ENCODE measurements at regions not wholly inside any gene's neighbourhood (a gene's known extent, or its start where the extent isn't known, plus 50 kb on each side); places are given as distances from the start of the nearest gene placed in this dataset.

DNA sequence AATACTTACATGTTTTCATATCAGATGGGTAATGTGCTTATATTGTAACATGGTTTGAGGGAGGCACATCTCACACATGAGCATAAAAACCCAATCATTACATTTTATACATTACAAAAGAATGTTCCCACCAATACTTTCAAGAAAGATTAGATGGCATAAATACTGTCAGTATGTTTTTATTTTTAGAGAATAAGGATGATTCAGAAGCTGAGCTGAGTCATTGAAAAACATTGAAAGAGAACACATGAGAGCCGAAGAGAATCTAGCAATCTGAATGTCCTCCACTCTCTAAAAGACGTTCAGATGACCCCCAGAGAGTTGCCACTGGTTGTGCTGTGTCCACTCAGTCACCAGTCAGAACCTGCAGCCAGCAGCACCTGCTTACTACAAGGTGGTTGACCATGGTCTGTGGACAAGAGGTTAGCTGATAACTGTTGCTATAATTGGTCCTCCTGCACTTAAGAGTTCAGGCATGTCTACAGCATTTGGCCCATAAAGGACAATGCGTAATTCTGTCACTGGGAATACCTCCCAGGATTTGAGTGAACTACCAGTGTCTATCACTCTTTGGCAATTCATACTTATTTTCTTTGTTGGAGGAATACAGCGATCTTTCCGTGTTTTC is 382.2 kb upstream of the IGFBP7 start:
- H3K36me3 Mint-ChIP-seq (ENCODE audit: low read depth): no peaks in the 10 kb centered on the region
- no peaks in the 10 kb centered on the region for H3K27me3 ChIP-seq (ENCODE audit: insufficient read depth)
- H3K4me1 Mint-ChIP-seq: peaks cover 7% of the 10 kb centered on the region; the same call in 2 of the 3 replicates
- H4K20me1 ChIP-seq (replicated peaks; ENCODE audit: insufficient read depth): no peaks in the 10 kb centered on the region
- no peak overlapping the region for H3K27ac ChIP-seq (ENCODE audit: low read depth)
- H3K9me2 ChIP-seq (ENCODE audit: insufficient read depth): peaks cover 9% of the 10 kb centered on the region; the same call in 1 of the 2 replicates
- ATAC-seq: no peak
- H3K4me1 ChIP-seq (ENCODE audit: insufficient read depth): peaks cover 10% of the 10 kb centered on the region; the same call in 1 of the 2 replicates
- no peak overlapping the region for H3K27ac Mint-ChIP-seq
- no peaks in the 10 kb centered on the region for H3K79me2 ChIP-seq (replicated peaks; ENCODE audit: insufficient read depth)
- no peak overlapping the region for H3K4me3 Mint-ChIP-seq
- no peaks in the 10 kb centered on the region for H3F3A ChIP-seq (replicated peaks; ENCODE audit: low read depth)
- no peaks in the 10 kb centered on the region for H3K27me3 Mint-ChIP-seq (ENCODE audit: insufficient read depth, low read depth, poor library complexity)
- H3K4me2 ChIP-seq: no peak overlapping the region
- DNase-seq (ENCODE audit: low spot score): no peak
- H3K9me3 Mint-ChIP-seq: no peaks in the 10 kb centered on the region
- TF ChIP-seq, protein P1, sequence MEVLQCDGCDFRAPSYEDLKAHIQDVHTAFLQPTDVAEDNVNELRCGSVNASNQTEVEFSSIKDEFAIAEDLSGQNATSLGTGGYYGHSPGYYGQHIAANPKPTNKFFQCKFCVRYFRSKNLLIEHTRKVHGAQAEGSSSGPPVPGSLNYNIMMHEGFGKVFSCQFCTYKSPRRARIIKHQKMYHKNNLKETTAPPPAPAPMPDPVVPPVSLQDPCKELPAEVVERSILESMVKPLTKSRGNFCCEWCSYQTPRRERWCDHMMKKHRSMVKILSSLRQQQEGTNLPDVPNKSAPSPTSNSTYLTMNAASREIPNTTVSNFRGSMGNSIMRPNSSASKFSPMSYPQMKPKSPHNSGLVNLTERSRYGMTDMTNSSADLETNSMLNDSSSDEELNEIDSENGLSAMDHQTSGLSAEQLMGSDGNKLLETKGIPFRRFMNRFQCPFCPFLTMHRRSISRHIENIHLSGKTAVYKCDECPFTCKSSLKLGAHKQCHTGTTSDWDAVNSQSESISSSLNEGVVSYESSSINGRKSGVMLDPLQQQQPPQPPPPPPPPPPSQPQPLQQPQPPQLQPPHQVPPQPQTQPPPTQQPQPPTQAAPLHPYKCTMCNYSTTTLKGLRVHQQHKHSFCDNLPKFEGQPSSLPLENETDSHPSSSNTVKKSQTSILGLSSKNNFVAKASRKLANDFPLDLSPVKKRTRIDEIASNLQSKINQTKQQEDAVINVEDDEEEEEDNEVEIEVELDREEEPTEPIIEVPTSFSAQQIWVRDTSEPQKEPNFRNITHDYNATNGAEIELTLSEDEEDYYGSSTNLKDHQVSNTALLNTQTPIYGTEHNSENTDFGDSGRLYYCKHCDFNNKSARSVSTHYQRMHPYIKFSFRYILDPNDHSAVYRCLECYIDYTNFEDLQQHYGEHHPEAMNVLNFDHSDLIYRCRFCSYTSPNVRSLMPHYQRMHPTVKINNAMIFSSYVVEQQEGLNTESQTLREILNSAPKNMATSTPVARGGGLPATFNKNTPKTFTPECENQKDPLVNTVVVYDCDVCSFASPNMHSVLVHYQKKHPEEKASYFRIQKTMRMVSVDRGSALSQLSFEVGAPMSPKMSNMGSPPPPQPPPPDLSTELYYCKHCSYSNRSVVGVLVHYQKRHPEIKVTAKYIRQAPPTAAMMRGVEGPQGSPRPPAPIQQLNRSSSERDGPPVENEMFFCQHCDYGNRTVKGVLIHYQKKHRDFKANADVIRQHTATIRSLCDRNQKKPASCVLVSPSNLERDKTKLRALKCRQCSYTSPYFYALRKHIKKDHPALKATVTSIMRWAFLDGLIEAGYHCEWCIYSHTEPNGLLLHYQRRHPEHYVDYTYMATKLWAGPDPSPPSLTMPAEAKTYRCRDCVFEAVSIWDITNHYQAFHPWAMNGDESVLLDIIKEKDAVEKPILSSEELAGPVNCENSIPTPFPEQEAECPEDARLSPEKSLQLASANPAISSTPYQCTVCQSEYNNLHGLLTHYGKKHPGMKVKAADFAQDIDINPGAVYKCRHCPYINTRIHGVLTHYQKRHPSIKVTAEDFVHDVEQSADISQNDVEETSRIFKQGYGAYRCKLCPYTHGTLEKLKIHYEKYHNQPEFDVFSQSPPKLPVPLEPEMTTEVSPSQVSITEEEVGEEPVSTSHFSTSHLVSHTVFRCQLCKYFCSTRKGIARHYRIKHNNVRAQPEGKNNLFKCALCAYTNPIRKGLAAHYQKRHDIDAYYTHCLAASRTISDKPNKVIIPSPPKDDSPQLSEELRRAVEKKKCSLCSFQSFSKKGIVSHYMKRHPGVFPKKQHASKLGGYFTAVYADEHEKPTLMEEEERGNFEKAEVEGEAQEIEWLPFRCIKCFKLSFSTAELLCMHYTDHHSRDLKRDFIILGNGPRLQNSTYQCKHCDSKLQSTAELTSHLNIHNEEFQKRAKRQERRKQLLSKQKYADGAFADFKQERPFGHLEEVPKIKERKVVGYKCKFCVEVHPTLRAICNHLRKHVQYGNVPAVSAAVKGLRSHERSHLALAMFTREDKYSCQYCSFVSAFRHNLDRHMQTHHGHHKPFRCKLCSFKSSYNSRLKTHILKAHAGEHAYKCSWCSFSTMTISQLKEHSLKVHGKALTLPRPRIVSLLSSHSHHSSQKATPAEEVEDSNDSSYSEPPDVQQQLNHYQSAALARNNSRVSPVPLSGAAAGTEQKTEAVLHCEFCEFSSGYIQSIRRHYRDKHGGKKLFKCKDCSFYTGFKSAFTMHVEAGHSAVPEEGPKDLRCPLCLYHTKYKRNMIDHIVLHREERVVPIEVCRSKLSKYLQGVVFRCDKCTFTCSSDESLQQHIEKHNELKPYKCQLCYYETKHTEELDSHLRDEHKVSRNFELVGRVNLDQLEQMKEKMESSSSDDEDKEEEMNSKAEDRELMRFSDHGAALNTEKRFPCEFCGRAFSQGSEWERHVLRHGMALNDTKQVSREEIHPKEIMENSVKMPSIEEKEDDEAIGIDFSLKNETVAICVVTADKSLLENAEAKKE (CRISPR knock-in tag; IDR thresholded peaks at IDR 0.05): no peak
- TF ChIP-seq EZH2 (IDR thresholded peaks at IDR 0.05; ENCODE audit: low read depth, unreplicated experiment): no peak
- TF ChIP-seq, protein P2, sequence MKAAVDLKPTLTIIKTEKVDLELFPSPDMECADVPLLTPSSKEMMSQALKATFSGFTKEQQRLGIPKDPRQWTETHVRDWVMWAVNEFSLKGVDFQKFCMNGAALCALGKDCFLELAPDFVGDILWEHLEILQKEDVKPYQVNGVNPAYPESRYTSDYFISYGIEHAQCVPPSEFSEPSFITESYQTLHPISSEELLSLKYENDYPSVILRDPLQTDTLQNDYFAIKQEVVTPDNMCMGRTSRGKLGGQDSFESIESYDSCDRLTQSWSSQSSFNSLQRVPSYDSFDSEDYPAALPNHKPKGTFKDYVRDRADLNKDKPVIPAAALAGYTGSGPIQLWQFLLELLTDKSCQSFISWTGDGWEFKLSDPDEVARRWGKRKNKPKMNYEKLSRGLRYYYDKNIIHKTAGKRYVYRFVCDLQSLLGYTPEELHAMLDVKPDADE (IDR thresholded peaks at IDR 0.05): no peak
- TF ChIP-seq, protein P3, sequence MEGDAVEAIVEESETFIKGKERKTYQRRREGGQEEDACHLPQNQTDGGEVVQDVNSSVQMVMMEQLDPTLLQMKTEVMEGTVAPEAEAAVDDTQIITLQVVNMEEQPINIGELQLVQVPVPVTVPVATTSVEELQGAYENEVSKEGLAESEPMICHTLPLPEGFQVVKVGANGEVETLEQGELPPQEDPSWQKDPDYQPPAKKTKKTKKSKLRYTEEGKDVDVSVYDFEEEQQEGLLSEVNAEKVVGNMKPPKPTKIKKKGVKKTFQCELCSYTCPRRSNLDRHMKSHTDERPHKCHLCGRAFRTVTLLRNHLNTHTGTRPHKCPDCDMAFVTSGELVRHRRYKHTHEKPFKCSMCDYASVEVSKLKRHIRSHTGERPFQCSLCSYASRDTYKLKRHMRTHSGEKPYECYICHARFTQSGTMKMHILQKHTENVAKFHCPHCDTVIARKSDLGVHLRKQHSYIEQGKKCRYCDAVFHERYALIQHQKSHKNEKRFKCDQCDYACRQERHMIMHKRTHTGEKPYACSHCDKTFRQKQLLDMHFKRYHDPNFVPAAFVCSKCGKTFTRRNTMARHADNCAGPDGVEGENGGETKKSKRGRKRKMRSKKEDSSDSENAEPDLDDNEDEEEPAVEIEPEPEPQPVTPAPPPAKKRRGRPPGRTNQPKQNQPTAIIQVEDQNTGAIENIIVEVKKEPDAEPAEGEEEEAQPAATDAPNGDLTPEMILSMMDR (conservative IDR thresholded peaks at IDR 0.05; ENCODE audit: low read depth in 2 of 2): no peak
- no peaks in the 10 kb centered on the region for H3K36me3 ChIP-seq (ENCODE audit: insufficient read depth)
- H3K4me3 ChIP-seq: no peak overlapping the region
- no peak overlapping the region for H2AFZ ChIP-seq

Measured in GM23338 (cell line).